ENCODE measurements at regions not wholly inside any gene's neighbourhood (a gene's known extent, or its start where the extent isn't known, plus 50 kb on each side); places are given as distances from the start of the nearest gene placed in this dataset.

- no peak overlapping the region for H3K4ac ChIP-seq (ENCODE audit: low read depth, low read length)
- H3K4me1 ChIP-seq (ENCODE audit: control insufficient read depth, insufficient read depth, low read length) = no peaks in the 10 kb centered on the region
- WGBS, 2 experiments (ENCODE audit: extremely low coverage in 2 of 2, insufficient read length in 1 of 2) = 30% methylated on average over 4 of the region's 7 CpGs; no CpG with 5 or more reads in 1 of the 2 experiments
- no peak overlapping the region for H2BK15ac ChIP-seq (ENCODE audit: low read depth, low read length)
- H3K56ac ChIP-seq (ENCODE audit: extremely low read depth, insufficient read depth, low read length) = no peak overlapping the region
- H2BK20ac ChIP-seq (ENCODE audit: low read depth, low read length) = no peak overlapping the region
- H4K8ac ChIP-seq (ENCODE audit: low read depth in 2 of 2, low read length in 2 of 2) = no peak overlapping the region
- no peak for DNase-seq
- H4K91ac ChIP-seq (ENCODE audit: insufficient read depth, low read depth, low read length) = no peak overlapping the region
- BruUV-seq (replicated peaks) = no TSS peak
- H3K27me3 ChIP-seq (ENCODE audit: control insufficient read depth, insufficient read depth, low read length) = no peaks in the 10 kb centered on the region; the same call in 1 of the 2 replicates
- no peaks in the 10 kb centered on the region for H3K9me1 ChIP-seq (ENCODE audit: insufficient read depth, low read length)
- no peak overlapping the region for H2BK5ac ChIP-seq (ENCODE audit: low read depth, low read length, poor library complexity, severe bottlenecking)
- no peak overlapping the region for H2AK9ac ChIP-seq (replicated peaks; ENCODE audit: low read depth, low read length, poor library complexity)
- ATAC-seq (ENCODE audit: low read depth) = no peak
- no peak overlapping the region for H3K14ac ChIP-seq (replicated peaks; ENCODE audit: low read depth, low read length)
- no peak overlapping the region for H3K27ac ChIP-seq (ENCODE audit: insufficient read depth, low read length)
- H2AFZ ChIP-seq (replicated peaks; ENCODE audit: low read length, poor library complexity) = no peak overlapping the region
- POLR2A ChIA-PET (ENCODE audit: unreplicated experiment) = no interaction called here
- dilution Hi-C loops (cut with HindIII; ENCODE audit: low sequenced_read_pairs, unreplicated experiment) = no loop called here
- no peak overlapping the region for H2AK5ac ChIP-seq (ENCODE audit: low read depth, low read length)
- in situ Hi-C loops (cut with MboI; ENCODE audit: low sequenced_read_pairs) = no loop called here
- no peak overlapping the region for H4K5ac ChIP-seq (ENCODE audit: low read depth, low read length)
- no peak overlapping the region for H2BK120ac ChIP-seq (ENCODE audit: low read depth, low read length)
- H3K9me3 ChIP-seq (ENCODE audit: control insufficient read depth, insufficient read depth, low read length) = peaks cover 3% of the 10 kb centered on the region; the same call in 1 of the 2 replicates
- no peaks in the 10 kb centered on the region for H3K79me1 ChIP-seq (ENCODE audit: low read depth in 1 of 2, low read length in 2 of 2)
- H3K4me2 ChIP-seq (ENCODE audit: low read depth, low read length) = no peak overlapping the region
- intact Hi-C loops (cut with micrococcal nuclease) = no loop called here
- CTCF ChIA-PET = no interaction called here
- no peak overlapping the region for H3K18ac ChIP-seq (ENCODE audit: low read depth, low read length)
- H3K23ac ChIP-seq (ENCODE audit: low read depth, low read length) = no peak overlapping the region
- no peak overlapping the region for H3K9ac ChIP-seq (ENCODE audit: low read depth, low read length)
- no peak overlapping the region for H3K4me3 ChIP-seq (ENCODE audit: insufficient read depth, low read depth, low read length)
- TF ChIP-seq BHLHE40 (IDR thresholded peaks at IDR 0.05; ENCODE audit: low read depth, low read length) (no peak), CTCF (conservative IDR thresholded peaks at IDR 0.05; ENCODE audit: low read depth, low read length) (no peak), CHD1 (IDR thresholded peaks at IDR 0.05; ENCODE audit: low read depth, low read length) (no peak), MAFK (IDR thresholded peaks at IDR 0.05; ENCODE audit: low read depth, low read length) (no peak), POLR2A (IDR thresholded peaks at IDR 0.05; ENCODE audit: low read depth, low read length) (no peak), MAZ (IDR thresholded peaks at IDR 0.05; ENCODE audit: borderline replicate concordance, low read depth, low read length) (no peak), CEBPB (IDR thresholded peaks at IDR 0.05; ENCODE audit: low read depth, low read length) (no peak), SMC3 (IDR thresholded peaks at IDR 0.05; ENCODE audit: low read depth, low read length) (no peak), RAD21 (IDR thresholded peaks at IDR 0.05; ENCODE audit: low read length) (no peak), FOS (IDR thresholded peaks at IDR 0.05; ENCODE audit: low read depth, low read length) (no peak), RFX5 (IDR thresholded peaks at IDR 0.05; ENCODE audit: low read depth, low read length) (no peak)
- TF ChIP-seq, protein P1, sequence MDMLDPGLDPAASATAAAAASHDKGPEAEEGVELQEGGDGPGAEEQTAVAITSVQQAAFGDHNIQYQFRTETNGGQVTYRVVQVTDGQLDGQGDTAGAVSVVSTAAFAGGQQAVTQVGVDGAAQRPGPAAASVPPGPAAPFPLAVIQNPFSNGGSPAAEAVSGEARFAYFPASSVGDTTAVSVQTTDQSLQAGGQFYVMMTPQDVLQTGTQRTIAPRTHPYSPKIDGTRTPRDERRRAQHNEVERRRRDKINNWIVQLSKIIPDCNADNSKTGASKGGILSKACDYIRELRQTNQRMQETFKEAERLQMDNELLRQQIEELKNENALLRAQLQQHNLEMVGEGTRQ (IDR thresholded peaks at IDR 0.05; ENCODE audit: low read depth, low read length) = no peak
- TF ChIP-seq, protein P2, sequence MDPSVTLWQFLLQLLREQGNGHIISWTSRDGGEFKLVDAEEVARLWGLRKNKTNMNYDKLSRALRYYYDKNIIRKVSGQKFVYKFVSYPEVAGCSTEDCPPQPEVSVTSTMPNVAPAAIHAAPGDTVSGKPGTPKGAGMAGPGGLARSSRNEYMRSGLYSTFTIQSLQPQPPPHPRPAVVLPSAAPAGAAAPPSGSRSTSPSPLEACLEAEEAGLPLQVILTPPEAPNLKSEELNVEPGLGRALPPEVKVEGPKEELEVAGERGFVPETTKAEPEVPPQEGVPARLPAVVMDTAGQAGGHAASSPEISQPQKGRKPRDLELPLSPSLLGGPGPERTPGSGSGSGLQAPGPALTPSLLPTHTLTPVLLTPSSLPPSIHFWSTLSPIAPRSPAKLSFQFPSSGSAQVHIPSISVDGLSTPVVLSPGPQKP (IDR thresholded peaks at IDR 0.05; ENCODE audit: borderline replicate concordance, low read depth, low read length) = no peak
- H4K20me1 ChIP-seq (ENCODE audit: insufficient read depth, low read length) = no peaks in the 10 kb centered on the region
- no peaks in the 10 kb centered on the region for H3K36me3 ChIP-seq (ENCODE audit: control insufficient read depth, insufficient read depth, low read length)
Measured at GRCh38 chr22:47237890-47238480, 475.5 kb downstream of the TBC1D22A start.

Measured in IMR-90 (cell line).